BLaER1 (cell line): ENCODE measurements at regions not wholly inside any gene's neighbourhood (a gene's known extent, or its start where the extent isn't known, plus 50 kb on each side); places are given as distances from the start of the nearest gene placed in this dataset.

Experiments
- H3K27ac ChIP-seq: shearing (Covaris generic); formaldehyde crosslinking; 2 replicates; pipeline ENCODE4 v1.8.1; 2022
- H3K27me3 ChIP-seq: shearing (Covaris generic); formaldehyde crosslinking; 2 replicates; pipeline ENCODE4 v1.8.1; 2022
- H3K36me3 ChIP-seq: shearing (Covaris generic); formaldehyde crosslinking; 2 replicates; pipeline ENCODE4 v1.8.1; 2022
- H3K4me1 ChIP-seq: shearing (Covaris generic); formaldehyde crosslinking; 2 replicates; pipeline ENCODE4 v1.8.1; 2022
- H3K4me2 ChIP-seq: shearing (Covaris generic); formaldehyde crosslinking; 2 replicates; pipeline ENCODE4 v1.8.1; 2022
- H3K4me3 ChIP-seq: shearing (Covaris generic); formaldehyde crosslinking; 2 replicates; pipeline ENCODE4 v1.8.1; 2022
- H3K9ac ChIP-seq: shearing (Covaris generic); formaldehyde crosslinking; 2 replicates; pipeline ENCODE4 v1.8.1; 2022
- H3K9me3 ChIP-seq: shearing (Covaris generic); formaldehyde crosslinking; 2 replicates; pipeline ENCODE4 v1.8.1; 2022
- H4K20me1 ChIP-seq: shearing (Covaris generic); formaldehyde crosslinking; 2 replicates; pipeline ENCODE4 v1.8.1; 2022
- Cebpa-rat ChIP-seq: shearing (Covaris generic); IDR thresholded peaks from 2 replicates; pipeline ENCODE4 v1.8.1; 2022

GRCh38 chr4:22873899-22874298 is 181.2 kb downstream of the GBA3 start:
- Histone ChIP-seq H3K9ac (no peak overlapping the region), H3K27me3 (no peaks in the 10 kb centered on the region), H3K4me2 (no peak overlapping the region), H3K36me3 (no peaks in the 10 kb centered on the region), H3K9me3 (no peaks in the 10 kb centered on the region), H3K4me3 (no peak overlapping the region), H3K27ac (no peak overlapping the region), H4K20me1 (no peaks in the 10 kb centered on the region), H3K4me1 (no peaks in the 10 kb centered on the region)
- TF ChIP-seq Cebpa-rat, result no peak

GRCh38 chr4:22870847-22871449 is 178.2 kb downstream of the GBA3 start:
- no peak for TF ChIP-seq Cebpa-rat
- Histone ChIP-seq H3K27ac (no peak overlapping the region), H3K4me1 (no peaks in the 10 kb centered on the region), H3K4me2 (no peak overlapping the region), H3K4me3 (no peak overlapping the region), H3K36me3 (no peaks in the 10 kb centered on the region), H3K9ac (no peak overlapping the region), H4K20me1 (no peaks in the 10 kb centered on the region), H3K9me3 (no peaks in the 10 kb centered on the region), H3K27me3 (no peaks in the 10 kb centered on the region)

- no peak for TF ChIP-seq Cebpa-rat
Measured at GRCh38 chr4:22869235-22869634, 176.5 kb downstream of the GBA3 start.

More at GRCh38 chr4:22869235-22869634, 176.5 kb downstream of the GBA3 start:
- H3K27ac ChIP-seq, result no peak overlapping the region
- no peaks in the 10 kb centered on the region for H3K36me3 ChIP-seq
- H3K9me3 ChIP-seq, result no peaks in the 10 kb centered on the region
- H4K20me1 ChIP-seq, result no peaks in the 10 kb centered on the region
- H3K4me3 ChIP-seq, result no peak overlapping the region
- H3K4me2 ChIP-seq, result no peak overlapping the region
- no peaks in the 10 kb centered on the region for H3K4me1 ChIP-seq
- H3K9ac ChIP-seq, result no peak overlapping the region
- H3K27me3 ChIP-seq, result no peaks in the 10 kb centered on the region
